Uterus (tissue), 2 donors: ENCODE measurements at regions not wholly inside any gene's neighbourhood (a gene's known extent, or its start where the extent isn't known, plus 50 kb on each side); places are given as distances from the start of the nearest gene placed in this dataset.

Source experiments
- CTCF ChIP-seq, 4 experiments: fragments of 200-600 bp in 2 of 4; fragments of 450-650 bp in 2 of 4; sonication (generic) in 2 of 4; IDR thresholded peaks; one replicate each; pipeline ENCODE4 v1.5.1; 2016 to 2019; ENCODE audit warnings: antibody characterized with exemption in 4 of 4, mild to moderate bottlenecking in 2 of 4, moderate library complexity in 1 of 4
- POLR2A ChIP-seq, 2 donors: fragments of 450-650 bp; IDR thresholded peaks; one replicate each; pipeline ENCODE4 v1.6.1; 2016; ENCODE audit warnings: antibody characterized with exemption in 2 of 2, mild to moderate bottlenecking in 1 of 2, moderate library complexity in 1 of 2

- TF ChIP-seq CTCF (IDR thresholded peaks at IDR 0.05) (no peak), POLR2A (IDR thresholded peaks at IDR 0.05) (no peak)
These were observed 232.4 kb upstream of the RBMS1 start for GRCh38 chr2:160726046-160726445.
